HUDEP-2 (cell line): ENCODE measurements at regions not wholly inside any gene's neighbourhood (a gene's known extent, or its start where the extent isn't known, plus 50 kb on each side); places are given as distances from the start of the nearest gene placed in this dataset.

Experiments used
- DNase-seq, 76 experiments: peaks; one replicate each; lab custom pipeline; 2025; ENCODE audit not compliant: unreplicated experiment in 76 of 76; lab: John Stamatoyannopoulos, UW

DNA sequence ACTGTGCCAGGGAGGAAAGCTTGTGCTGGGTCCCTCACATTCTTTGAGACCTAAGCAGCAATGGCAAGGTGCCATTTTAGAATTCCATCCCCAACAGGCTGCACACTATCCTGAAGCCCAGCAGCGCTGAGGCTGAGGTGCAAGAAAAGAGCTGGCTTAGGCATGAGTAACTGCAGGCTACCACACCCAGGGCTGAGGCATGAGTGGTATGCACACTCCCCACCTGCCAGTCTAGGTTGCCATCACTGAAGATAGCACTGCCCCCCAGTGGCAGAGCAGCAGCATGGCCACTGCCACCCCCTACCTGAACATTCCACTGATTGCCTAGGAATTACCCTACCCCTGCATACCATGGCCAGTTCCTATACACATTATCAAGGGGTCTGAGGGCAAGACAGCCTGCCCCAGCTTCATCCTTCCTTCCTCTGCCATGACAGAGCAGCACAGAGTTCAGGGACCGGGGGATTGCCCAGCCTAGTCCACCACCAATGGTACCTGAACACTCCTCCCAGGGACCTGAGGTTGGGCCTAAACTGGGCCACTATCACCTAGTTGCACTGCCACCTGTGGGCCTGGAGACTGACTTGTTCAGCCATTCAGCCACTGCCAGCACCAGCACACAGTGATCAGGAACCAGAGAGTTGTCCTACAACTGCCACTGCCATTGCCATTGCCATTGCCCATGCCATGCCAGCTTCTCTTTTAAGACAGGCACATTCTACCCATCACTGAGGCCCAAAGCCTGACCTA lies 129.8 kb downstream of the SATB1 start:
- DNase-seq = peak in 37 of 76 experiments; percentile 0 to 39 (median 11)

GRCh38 chr3:18290157-18290556 lies 135.0 kb downstream of the SATB1 start:
- no peak for DNase-seq

DNA sequence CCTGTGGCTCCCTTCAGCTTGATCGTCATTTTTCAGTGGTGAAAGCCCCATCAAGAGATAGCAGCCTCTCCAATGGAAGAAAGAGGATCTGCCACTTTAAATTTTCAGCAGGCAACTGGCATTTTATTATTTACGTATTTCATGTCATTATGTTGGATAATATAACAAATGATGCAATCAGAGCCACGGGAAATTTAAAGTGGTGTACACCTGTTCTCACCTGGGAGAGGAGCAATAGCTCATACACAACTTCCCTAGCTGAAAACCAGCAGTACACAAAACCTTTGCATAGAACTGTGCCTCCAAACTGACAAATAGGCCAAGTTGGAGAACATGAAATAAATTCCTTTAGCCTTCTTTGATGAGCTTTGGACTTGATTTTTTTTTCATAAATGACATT lies 136.9 kb downstream of the SATB1 start:
- no peak for DNase-seq

DNA sequence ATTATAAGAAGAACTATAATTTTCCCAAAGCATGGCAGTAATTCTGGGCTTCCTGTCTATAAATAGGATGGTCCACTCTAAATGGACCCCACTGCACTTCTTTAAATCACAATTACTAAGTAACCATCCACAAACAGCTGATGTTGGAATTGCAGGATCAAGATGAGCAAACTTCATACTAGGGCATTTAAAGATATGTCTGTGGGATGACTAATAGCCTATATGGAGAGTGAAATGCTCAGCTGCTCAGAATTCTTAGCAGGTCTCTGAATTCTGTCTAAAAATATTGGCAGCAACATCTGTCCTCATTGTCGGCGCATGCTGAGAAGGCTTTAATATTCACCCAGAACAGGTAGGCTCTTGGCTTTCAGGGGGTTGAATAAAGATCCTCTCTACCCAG lies 140.4 kb downstream of the SATB1 start:
- DNase-seq = no peak

GRCh38 chr3:18283680-18284079 lies 141.5 kb downstream of the SATB1 start:
- no peak for DNase-seq

GRCh38 chr3:18282507-18282906 lies 142.6 kb downstream of the SATB1 start:
- DNase-seq = no peak

DNA sequence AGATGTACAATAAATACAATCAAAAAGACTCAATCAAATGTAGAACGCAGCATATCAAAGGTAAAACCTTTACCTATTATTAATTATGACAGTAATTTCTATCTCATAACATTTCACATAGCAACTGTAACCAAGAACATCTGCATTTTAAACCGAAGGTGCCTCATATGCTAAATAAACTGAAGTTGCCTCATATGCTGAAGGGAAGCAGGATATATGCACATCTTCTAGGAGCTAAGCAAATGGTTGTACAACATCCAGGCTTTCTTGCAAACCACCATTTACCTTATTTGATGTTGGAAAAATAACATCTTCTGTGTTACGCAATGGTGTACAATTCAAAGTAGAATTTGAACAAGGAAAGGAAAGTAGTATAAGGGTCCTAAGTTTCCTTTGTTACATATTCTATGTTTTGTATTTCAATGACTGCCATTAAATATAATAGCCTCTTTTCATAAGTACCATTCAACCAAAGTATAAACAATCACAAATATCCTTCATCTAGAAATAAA lies 145.9 kb downstream of the SATB1 start:
- DNase-seq = no peak

DNA sequence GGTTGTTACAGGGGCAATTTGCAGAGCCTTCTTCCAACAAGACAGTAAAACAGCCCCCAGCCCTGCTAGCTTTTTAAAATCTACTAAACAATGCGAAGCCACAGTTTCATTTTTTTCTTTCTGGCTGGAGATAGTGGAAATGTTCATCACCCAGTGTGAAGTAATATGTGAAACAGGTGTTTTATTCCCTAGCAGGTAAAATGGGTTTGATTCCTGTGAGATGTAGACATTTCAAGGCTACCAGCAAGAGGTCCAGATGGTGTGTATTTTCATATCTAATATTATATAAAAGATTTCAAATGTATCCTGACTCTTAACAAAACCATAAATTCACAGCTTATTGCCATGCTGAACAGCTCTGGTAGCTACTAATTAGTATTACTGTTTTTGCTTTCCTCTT lies 160.3 kb downstream of the SATB1 start:
- no peak for DNase-seq

GRCh38 chr3:18264361-18264760 lies 160.8 kb downstream of the SATB1 start:
- no peak for DNase-seq

- no peak for DNase-seq
Observed at GRCh38 chr3:18258492-18258891, 166.6 kb downstream of the SATB1 start.

DNA sequence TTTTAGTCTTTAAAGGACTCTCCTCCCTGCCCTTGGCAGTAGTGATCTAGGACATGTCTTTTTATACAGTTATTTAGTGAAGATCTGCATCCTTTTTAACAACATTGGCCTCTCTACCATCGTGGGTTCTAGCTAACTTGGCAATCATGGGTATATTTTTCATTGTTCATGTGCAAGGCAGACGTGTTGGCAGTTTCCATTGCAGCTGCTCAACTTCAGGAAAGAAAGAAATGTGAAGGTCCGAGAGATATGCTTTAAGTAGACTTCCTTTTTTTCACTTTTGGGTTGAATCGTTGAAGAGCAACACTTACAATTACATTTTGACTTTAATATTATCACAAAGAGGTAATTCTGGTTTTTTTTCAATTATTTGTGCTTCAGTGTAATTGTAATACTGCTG lies 172.6 kb downstream of the SATB1 start:
- no peak for DNase-seq

DNA sequence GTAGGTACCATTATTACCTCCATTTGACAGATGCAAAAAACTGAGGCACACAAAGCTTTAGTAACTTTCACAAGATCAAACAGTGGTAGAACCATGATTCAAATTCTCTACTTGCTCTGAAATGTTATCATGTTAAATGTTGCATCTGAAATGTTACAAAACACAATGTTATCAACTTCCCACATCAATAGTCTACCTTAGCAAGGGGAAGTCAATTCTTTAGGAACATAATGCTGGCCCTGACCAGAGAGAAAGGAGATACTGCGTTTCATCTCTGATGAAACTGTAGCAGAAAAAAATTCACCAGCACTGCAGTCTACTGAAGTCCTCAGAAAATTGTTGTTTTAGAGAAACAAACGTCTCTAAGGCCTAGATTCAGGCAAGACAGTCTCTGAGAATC lies 174.1 kb downstream of the SATB1 start:
- no peak for DNase-seq

DNA sequence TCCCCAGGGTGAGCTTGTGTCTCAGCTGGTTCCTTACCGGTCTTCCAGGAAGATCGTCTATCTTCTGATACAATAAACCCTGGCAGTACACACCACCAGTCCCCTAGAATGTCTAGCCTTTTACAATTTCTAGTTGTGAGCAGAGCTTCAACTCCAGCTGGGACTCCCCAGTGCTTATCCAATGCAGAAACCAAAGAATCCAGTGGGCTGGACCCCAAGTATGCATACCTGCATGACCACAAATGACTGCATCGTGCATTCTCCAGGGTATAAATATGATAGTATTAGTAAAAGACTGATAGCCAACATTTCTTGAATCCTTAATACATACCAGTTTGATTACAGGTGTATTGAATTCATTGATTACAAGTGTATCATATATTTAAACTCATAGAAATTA lies 176.0 kb downstream of the SATB1 start:
- DNase-seq = no peak

- DNase-seq = no peak
Observed at GRCh38 chr3:18247776-18248310, 177.3 kb downstream of the SATB1 start.

DNA sequence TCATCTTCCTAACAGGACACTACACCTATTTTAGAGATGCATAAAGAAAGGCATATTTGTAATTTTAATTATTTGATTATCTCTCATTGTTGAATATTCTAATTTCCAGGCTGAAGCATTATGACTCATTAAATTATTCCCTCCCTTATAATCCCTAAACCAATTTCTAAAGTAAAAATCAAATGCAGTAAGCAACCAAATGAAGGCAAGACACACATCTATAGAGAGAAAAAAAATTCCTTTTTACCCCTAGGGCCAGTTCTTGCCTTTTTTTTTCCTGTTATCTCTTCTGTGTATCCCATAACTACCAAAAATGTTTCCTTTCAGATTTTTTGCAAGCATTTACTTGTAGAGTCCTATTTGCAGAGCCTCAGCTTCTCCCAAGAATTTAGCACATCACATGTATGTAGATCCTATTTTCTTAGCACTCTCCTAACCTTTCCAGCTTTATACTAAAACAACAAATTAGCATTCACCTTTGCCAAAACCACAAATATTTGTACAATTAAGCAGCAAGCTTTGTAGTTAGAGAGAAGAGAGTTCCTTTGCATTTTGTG lies 177.9 kb downstream of the SATB1 start:
- no peak for DNase-seq

DNA sequence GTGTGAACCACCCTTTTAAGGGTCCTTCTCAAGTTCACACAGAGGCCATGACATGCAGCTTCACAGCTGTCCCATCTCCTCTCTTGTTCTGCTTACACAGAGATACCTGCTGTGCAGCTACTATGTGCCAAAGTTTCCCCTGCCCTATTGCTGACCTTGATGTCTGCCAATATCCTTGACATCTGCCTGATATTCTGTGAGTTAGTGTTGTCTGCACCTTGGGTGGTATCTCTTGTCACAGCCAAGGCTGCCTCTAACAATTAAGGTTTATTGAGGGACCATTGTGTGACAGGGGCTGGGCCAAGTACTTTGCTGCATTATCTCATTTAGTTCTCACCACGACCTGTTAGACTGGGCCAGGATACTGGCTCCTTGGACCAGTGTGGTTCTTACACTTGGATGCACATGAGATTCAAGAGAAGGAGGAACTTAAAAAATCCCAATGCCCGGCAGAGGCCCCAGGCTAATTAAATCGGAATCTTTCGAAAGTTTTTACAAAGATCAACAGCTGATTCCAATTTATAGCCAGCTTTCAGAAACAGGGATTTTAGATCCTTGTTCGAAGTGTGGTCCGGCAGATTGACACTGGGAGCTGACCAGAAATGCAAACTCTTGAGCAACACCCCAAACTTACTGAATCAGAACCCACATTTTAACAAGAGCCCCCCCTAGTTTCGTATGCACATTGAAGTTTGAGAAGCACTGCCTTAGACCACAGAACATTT lies 178.6 kb downstream of the SATB1 start:
- no peak for DNase-seq

GRCh38 chr3:18245721-18246120 lies 179.4 kb downstream of the SATB1 start:
- no peak for DNase-seq

GRCh38 chr3:18241837-18242236 lies 183.3 kb downstream of the SATB1 start:
- DNase-seq = no peak

GRCh38 chr3:18239674-18240073 lies 185.5 kb downstream of the SATB1 start:
- DNase-seq = no peak

GRCh38 chr3:18238746-18239331 lies 186.3 kb downstream of the SATB1 start:
- DNase-seq = no peak

GRCh38 chr3:18238332-18238731 lies 186.8 kb downstream of the SATB1 start:
- no peak for DNase-seq
